ENCODE measurements at regions not wholly inside any gene's neighbourhood (a gene's known extent, or its start where the extent isn't known, plus 50 kb on each side); places are given as distances from the start of the nearest gene placed in this dataset.

DNA sequence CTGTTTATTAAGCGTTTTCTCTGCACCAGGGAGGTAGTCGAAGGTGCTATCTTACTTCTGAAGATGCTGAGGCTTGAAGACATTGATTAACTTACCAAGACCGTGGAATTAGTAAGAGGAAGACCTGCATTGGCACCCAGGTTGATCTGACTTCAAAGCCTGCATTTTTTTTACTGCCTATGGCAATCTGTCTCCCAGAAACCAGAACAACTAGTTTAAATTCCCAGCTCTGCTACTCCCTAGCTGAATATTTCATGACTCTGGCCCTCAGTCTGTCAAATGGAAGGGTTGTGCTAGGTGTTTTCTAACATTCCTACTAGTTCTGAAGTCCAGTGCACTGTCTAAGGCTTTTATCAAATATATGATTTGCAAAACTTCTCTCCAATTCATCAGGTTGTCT lies 52.0 kb upstream of the GRAMD1B start:
- DNase-seq (ENCODE audit: low read depth, low spot score): no peak
- no peak overlapping the region for H3K27ac ChIP-seq

- no peak for DNase-seq (ENCODE audit: low read depth, low spot score)
- H3K27ac ChIP-seq: no peak overlapping the region
These were observed 52.7 kb upstream of the GRAMD1B start for GRCh38 chr11:123377355-123377754.

GRCh38 chr11:123375832-123376231 lies 54.2 kb upstream of the GRAMD1B start:
- DNase-seq (ENCODE audit: low read depth, low spot score): no peak

DNA sequence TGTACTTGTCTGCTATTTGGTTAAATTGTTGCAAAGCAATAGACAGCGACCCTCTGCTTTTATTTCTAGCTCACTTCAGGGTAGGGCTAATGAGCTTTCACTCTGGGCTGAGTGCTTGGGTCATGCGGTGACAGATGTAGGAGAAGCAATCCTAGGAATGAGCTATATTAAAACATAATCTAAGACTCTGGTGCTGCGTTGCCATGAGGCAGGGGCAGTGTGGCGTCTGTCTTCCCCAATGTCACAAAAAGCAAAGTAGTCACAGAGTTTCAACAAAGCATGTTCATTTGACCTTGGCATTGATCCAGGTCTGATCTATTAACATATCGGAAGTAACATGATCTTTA lies 55.5 kb upstream of the GRAMD1B start:
- no peak for DNase-seq (ENCODE audit: low read depth, low spot score)
- no peak overlapping the region for H3K27ac ChIP-seq

More at GRCh38 chr11:123375832-123376231, 54.2 kb upstream of the GRAMD1B start:
- H3K27ac ChIP-seq: no peak overlapping the region

GRCh38 chr11:123373754-123374621 lies 56.1 kb upstream of the GRAMD1B start:
- no peak overlapping the region for H3K27ac ChIP-seq
- no peak for DNase-seq (ENCODE audit: low read depth, low spot score)

- DNase-seq (ENCODE audit: low read depth, low spot score): no peak
- H3K27ac ChIP-seq: no peak overlapping the region
These were observed 58.4 kb upstream of the GRAMD1B start for GRCh38 chr11:123371506-123372297.

- H3K27ac ChIP-seq: no peak overlapping the region
- DNase-seq (ENCODE audit: low read depth, low spot score): no peak
These were observed 63.1 kb upstream of the GRAMD1B start for GRCh38 chr11:123366924-123367323.

DNA sequence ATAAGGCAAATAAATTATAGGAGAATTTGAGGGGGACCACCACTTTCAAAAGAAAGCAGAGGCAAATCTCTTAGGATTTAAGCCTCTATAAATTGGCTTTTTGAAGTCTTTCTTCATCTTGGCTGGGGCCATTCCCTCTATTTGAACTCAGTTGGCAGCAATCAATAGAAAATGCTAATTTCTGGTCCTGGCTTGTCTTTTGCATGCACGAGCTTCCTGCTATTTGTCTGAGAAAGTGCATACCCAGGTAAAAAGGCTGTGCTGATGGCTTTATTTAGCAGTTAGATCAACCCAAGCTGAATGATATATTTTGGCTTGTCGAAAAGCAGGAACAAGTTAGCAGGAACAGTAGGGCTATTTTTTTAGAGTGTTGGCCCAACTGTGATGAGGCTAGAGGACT lies 64.1 kb upstream of the GRAMD1B start:
- H3K27ac ChIP-seq: no peak overlapping the region
- DNase-seq (ENCODE audit: low read depth, low spot score): no peak

DNA sequence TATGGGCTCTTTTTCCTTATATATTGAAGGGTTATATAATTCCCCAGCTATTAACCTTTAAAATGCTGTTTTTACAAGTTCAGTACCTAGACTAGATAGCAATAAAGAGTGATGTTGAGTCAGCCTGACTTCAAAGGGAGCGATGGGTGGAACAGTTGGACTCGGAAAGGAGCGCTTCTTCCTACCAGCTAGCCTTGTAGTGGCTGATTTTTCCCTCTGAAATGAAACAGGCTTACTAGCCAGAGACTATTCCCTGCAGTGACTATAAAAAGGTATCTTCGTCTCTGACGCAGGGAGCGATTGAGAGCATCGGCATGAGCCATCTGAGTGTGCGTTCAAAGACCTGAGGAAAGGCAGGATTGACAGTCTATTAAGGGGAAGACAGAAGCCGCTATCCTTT lies 66.0 kb upstream of the GRAMD1B start:
- no peak for DNase-seq (ENCODE audit: low read depth, low spot score)
- no peak overlapping the region for H3K27ac ChIP-seq

DNA sequence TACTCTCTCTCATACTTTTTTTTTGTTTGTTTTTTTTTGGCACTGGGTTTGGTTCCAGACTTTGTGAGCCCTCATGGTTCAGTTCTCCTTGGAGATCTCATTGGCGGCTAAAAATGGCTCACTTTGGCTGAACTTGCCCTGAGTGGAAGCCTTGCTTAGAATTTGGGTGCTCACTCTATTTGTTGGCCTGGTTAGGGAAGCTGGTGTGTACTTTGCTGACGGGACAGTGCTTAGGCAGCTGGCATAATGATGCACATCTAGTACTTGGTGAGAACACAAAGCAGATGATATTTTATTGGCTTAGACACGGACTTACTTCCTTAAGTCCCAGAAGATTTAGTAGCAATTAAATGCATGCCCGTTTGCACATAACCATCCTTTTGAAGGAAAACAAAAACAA lies 66.5 kb upstream of the GRAMD1B start:
- no peak for DNase-seq (ENCODE audit: low read depth, low spot score)
- no peak overlapping the region for H3K27ac ChIP-seq

- DNase-seq (ENCODE audit: low read depth, low spot score): no peak
- no peak overlapping the region for H3K27ac ChIP-seq
These were observed 67.1 kb upstream of the GRAMD1B start for GRCh38 chr11:123362941-123363340.

DNA sequence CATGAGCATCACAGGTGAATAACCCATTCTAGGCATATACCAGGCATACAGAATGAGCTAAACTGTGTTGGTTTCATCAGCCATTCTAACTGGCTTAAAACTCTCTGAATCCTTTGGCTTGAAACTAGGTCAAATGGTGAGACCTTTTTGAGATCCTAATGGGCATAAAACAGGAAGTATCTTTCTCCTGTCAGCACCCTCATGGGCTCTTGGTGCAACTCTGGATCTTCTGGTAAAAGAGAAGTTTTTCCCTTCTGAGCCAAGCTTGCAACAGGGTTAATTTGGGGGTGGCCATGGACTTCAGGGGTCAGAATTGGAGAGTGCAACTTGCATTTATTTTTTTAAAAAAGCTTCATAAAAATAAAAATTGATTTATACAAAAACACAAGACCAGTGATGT lies 67.9 kb upstream of the GRAMD1B start:
- no peak for DNase-seq (ENCODE audit: low read depth, low spot score)
- H3K27ac ChIP-seq: no peak overlapping the region

GRCh38 chr11:123361110-123361509 lies 69.0 kb upstream of the GRAMD1B start:
- DNase-seq (ENCODE audit: low read depth, low spot score): no peak
- H3K27ac ChIP-seq: no peak overlapping the region

DNA sequence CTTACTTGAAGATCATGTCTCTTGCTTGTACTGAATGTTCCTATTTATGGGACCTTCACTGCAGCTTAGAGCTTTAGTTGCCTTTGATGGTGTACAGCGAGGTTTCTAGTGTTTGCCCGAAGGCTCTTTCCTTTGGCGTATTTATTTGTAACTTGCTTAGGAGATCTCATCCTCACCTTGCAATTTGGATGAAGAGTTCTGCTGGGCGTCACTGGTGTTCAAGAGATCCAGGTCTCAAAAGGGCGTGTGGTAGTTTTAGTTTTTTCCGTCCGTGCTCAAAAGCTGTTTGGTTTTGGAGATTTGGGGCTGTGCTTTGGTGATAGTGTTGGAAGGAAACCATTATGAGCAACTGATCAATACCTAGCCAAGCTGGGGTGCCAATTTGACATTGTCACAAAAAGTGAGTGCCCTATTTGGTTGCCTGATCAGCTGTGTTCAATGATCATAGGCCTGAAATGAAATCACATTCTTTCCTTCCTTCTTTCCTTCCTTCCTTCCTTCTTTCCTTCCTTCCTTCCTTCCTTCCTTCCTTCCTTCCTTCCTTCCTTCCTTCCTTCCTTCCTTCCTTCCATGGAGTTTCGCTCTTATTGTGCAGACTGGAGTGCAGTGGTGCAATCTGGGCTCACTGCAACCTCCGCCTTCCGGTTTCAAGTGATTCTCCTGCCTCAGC lies 69.7 kb upstream of the GRAMD1B start:
- no peak for DNase-seq (ENCODE audit: low read depth, low spot score)
- no peak overlapping the region for H3K27ac ChIP-seq

- no peak for DNase-seq (ENCODE audit: low read depth, low spot score)
These were observed 71.9 kb upstream of the GRAMD1B start for GRCh38 chr11:123357990-123358827.

GRCh38 chr11:123357353-123357989 lies 72.6 kb upstream of the GRAMD1B start:
- DNase-seq (ENCODE audit: low read depth, low spot score): no peak
- H3K27ac ChIP-seq: no peak overlapping the region

More at GRCh38 chr11:123357990-123358827, 71.9 kb upstream of the GRAMD1B start:
- H3K27ac ChIP-seq: no peak overlapping the region

DNA sequence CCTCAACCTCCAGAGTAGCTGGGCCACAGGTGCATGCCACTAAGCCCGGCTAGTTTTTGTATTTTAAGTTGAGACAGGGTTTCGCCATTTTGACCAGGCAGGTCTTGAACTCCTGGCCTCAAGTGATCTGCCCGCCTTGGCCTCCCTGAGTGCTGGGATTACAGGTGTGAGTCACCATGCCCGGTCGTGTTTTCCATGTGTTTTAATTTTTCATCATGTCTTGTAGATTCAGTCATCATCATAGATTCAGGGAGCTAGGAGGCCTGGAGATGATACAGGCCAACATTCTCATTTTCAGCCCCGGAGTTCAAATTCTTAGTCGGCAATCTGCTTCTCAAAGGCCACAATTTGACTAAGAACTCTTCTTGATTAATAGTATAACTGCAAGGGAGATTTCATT lies 73.5 kb upstream of the GRAMD1B start:
- H3K27ac ChIP-seq: no peak overlapping the region
- DNase-seq (ENCODE audit: low read depth, low spot score): no peak

GRCh38 chr11:123354371-123354975 lies 75.6 kb upstream of the GRAMD1B start:
- H3K27ac ChIP-seq: no peak overlapping the region
- DNase-seq (ENCODE audit: low read depth, low spot score): no peak

DNA sequence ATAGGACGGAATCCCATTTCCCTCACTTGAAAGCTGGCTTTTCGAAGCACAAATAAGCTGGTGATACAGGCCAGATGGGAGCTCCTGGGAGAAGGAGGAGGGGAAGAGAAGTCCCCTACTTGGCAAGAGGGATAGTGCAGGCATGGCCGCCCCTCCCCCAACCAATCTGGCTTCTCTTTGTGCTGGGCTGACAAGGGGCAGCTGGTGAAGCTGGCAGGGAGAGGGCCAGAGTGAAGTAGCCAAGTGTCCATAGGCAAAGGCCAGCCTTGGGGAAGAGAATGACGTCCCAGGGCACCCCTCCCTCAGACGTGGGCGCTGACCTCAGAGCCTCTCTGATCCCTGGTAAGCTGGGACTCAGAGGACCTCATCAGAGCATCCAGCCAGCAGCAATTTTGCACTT lies 78.7 kb upstream of the GRAMD1B start:
- H3K27ac ChIP-seq: no peak overlapping the region
- no peak for DNase-seq (ENCODE audit: low read depth, low spot score)
